Duodenal mucosa (tissue), 2 donors: ENCODE measurements at regions not wholly inside any gene's neighbourhood (a gene's known extent, or its start where the extent isn't known, plus 50 kb on each side); places are given as distances from the start of the nearest gene placed in this dataset.

Experiments used
- H3K27ac ChIP-seq: one replicate; pipeline ENCODE4 v1.7.0; 2013; ENCODE audit warnings: low read depth, low read length
- H3K27me3 ChIP-seq, 2 donors: one replicate each; pipeline ENCODE4 v1.7.0; 2013; ENCODE audit warnings: low read length in 2 of 2, control low read depth in 1 of 2; ENCODE audit not compliant: insufficient read depth in 2 of 2, control insufficient read depth in 1 of 2
- H3K36me3 ChIP-seq, 2 donors: one replicate each; pipeline ENCODE4 v1.7.0; 2013; ENCODE audit warnings: low read length in 2 of 2, control low read depth in 1 of 2; ENCODE audit not compliant: insufficient read depth in 2 of 2, control insufficient read depth in 1 of 2
- H3K4me1 ChIP-seq, 2 donors: one replicate each; pipeline ENCODE4 v1.7.0; 2013; ENCODE audit warnings: low read length in 2 of 2, control low read depth in 1 of 2; ENCODE audit not compliant: insufficient read depth in 2 of 2, control insufficient read depth in 1 of 2
- H3K4me3 ChIP-seq, 2 donors: one replicate each; pipeline ENCODE4 v1.7.0; 2013; ENCODE audit warnings: low read length in 2 of 2, low read depth in 1 of 2
- H3K9ac ChIP-seq, 2 donors: one replicate each; pipeline ENCODE4 v1.7.0; 2013; ENCODE audit warnings: low read length in 2 of 2, low read depth in 1 of 2
- H3K9me3 ChIP-seq, 2 donors: one replicate each; pipeline ENCODE4 v1.7.0; 2013; ENCODE audit warnings: low read length in 2 of 2, control low read depth in 1 of 2; ENCODE audit not compliant: control insufficient read depth in 1 of 2

DNA sequence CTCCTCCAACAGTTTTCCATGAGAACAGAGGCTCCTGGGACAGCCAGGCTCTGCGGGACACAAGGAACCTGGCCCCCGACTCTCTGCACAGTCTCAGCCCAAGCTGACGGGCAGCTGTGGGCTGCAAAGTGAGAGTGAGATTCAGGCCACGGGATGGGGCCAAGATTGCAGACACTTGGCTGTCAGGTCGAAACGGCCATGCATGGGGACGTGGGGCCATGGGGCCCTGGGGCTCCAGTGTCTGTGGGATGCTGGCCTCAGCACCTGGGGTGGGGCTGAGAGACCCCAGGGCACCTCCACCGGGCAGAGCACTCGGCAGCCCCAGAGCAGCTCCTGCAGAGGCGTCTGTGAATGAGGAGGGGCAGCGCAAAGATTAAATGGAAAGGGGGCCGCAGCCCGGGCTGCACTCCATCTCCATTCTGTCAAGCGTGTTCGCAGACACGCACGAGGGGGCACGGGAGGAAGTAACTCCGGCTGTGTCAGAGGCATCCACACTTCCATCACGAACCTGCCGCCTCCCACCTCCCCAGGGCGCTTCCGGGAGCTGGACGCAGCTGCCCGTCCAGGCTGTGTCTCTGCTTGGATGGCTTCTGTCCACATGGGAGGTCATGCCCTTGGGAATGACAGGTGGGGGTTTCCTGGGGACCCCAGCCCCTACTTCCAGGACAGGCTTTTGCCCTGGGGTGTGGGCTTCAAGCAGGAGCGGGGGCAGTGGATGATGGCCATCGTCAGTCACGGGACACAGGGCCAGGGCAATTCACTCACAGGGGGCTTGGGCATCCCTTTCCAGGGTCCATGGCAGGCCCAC lies 82.8 kb upstream of the NKX1-1 start:
- no peak overlapping the region for H3K9ac ChIP-seq
- H3K36me3 ChIP-seq: no peaks in the 10 kb centered on the region
- no peak overlapping the region for H3K27ac ChIP-seq
- no peak overlapping the region for H3K4me3 ChIP-seq
- peaks cover 6% of the 10 kb centered on the region in 2 donors for H3K27me3 ChIP-seq
- H3K4me1 ChIP-seq: no peaks in the 10 kb centered on the region
- peaks cover 12 to 23% of the 10 kb centered on the region in 2 donors for H3K9me3 ChIP-seq

DNA sequence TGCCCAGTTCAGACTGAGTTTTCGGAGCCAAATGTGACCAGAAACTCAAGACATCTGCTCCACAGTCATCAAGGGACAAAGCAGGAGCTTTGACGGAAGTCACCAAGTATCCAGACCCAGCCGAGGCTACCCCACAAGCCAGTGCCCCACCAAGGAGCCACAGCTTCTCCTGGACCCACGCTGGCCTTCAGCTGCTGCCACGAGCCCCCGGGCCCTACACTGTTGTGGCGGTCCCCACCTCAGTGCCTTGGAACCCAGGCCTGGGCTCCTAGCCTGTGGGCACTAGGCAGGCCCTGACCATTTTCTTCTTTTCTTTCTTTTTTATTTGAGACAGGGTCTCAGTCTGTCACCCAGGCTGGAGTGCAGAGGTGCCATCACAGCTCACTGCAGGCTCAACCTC lies 82.1 kb upstream of the NKX1-1 start:
- no peaks in the 10 kb centered on the region for H3K4me1 ChIP-seq
- H3K27me3 ChIP-seq: peaks cover 6% of the 10 kb centered on the region in 2 donors
- H3K36me3 ChIP-seq: no peaks in the 10 kb centered on the region
- H3K9ac ChIP-seq: no peak overlapping the region
- H3K4me3 ChIP-seq: no peak overlapping the region
- H3K9me3 ChIP-seq: peaks cover 12 to 23% of the 10 kb centered on the region in 2 donors
- H3K27ac ChIP-seq: no peak overlapping the region

DNA sequence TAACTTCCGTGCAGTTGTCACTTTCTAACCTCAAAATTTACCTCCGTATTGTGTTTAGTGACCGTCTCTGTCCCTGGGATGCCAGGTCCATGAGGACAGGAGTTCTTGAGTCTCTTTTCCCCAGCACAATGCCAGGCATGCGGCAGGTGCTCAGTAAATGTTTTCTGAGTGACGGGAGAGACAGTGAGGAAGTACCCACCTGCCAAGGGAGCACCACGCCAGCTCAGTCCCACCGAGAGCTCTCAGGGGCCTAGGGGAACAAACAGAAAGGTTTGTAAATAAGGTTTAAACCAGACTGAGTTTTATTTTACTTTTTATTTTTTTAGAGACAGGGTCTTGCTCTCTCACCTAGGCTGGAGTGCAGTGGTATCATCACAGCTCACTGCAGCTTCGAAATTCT lies 81.5 kb upstream of the NKX1-1 start:
- Histone ChIP-seq H3K4me3 (no peak overlapping the region), H3K36me3 (no peaks in the 10 kb centered on the region), H3K27ac (no peak overlapping the region), H3K4me1 (no peaks in the 10 kb centered on the region), H3K27me3 (peaks cover 6% of the 10 kb centered on the region in 2 donors), H3K9me3 (peaks cover 12 to 23% of the 10 kb centered on the region in 2 donors), H3K9ac (no peak overlapping the region)

DNA sequence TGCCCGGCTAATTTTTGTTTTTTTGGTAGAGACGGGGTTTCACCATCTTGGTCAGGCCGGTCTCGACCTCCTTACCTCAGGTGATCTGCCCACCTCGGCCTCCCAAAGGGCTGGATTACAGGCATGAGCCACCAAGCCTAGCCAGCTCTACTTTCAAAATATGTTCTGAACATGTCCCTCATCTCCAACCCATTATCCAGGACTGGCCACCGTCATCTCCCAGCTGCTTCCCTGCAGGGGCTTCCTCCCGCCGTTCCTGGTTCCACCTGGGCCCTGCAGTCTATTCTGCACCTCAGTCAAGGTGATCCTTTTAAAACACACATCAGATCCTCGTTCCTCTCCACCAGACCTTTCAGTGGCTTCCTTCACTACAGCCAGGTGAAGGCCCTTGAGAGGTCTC lies 80.9 kb upstream of the NKX1-1 start:
- H3K4me3 ChIP-seq: no peak overlapping the region

DNA sequence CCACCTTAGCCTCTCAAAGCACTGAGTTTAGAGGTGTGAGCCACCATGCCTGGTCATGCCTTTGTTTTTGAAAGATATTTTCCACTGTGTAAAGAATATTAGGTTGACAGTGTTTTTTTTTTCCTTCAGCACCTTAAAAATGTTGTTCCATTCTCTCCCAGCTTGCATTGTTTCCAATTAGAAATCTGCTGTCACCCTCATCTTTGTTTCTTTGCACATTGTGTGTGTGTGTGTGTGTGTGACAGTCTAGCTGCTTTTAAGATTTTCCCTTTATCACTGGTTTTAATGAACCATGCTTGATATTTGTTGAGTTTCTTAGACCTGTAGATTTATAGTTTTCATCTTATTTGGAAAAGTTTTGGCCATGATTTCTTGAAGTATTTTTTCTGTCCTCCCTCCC lies 79.0 kb upstream of the NKX1-1 start:
- no peaks in the 10 kb centered on the region for H3K4me1 ChIP-seq
- H3K27me3 ChIP-seq: no peaks in the 10 kb centered on the region
- H3K9ac ChIP-seq: no peak overlapping the region
- peaks cover 19 to 40% of the 10 kb centered on the region in 2 donors for H3K9me3 ChIP-seq
- no peaks in the 10 kb centered on the region for H3K36me3 ChIP-seq
- no peak overlapping the region for H3K4me3 ChIP-seq
- H3K27ac ChIP-seq: no peak overlapping the region

More for the DNA sequence above, 80.9 kb upstream of the NKX1-1 start:
- no peak overlapping the region for H3K9ac ChIP-seq
- H3K9me3 ChIP-seq: peaks cover 12 to 25% of the 10 kb centered on the region in 2 donors
- H3K4me1 ChIP-seq: no peaks in the 10 kb centered on the region
- peaks cover 2 to 6% of the 10 kb centered on the region in 2 donors for H3K27me3 ChIP-seq
- no peaks in the 10 kb centered on the region for H3K36me3 ChIP-seq
- no peak overlapping the region for H3K27ac ChIP-seq

DNA sequence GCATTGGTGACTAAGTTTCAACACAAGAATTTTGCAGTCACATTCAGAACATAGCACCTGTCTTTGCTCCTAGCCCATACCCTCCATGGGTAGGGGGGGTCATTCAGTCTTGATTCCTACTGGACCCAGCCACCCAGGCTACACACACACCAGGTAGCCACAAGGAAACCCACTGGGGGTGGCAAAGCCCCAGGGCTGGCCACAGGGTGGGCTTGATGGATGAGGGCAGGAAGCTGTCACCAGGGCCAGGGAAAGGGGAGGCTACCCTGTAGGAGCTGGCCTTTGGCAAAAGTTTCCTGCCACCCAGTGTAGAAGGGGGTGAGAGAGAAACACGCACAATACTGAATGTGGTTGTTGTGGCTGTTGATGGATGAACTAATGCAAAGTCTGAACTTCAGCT lies 74.5 kb upstream of the NKX1-1 start:
- Histone ChIP-seq H3K36me3 (no peaks in the 10 kb centered on the region), H3K9me3 (peaks cover 17 to 32% of the 10 kb centered on the region in 2 donors), H3K27ac (no peak overlapping the region), H3K9ac (no peak overlapping the region), H3K27me3 (no peaks in the 10 kb centered on the region), H3K4me3 (no peak overlapping the region), H3K4me1 (no peaks in the 10 kb centered on the region)

DNA sequence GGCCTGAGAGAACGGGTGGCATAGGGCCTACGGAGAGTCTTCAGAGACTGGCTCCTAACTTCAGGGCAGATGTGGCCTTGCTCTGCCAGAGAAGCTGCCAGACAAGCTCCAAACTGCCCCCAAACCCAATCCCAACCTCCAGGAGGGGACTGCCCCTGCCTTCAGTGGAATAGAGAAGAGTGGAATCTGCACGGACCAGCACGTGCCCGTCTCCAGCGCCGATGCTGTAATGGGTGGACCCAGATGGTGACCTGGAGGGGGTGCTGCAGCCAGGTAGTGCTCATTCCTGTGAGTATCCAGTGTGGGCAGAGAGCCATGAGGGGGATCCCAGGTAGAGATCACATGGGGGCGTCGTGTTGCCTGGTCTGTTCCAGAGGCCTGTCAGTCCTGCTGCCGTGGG lies 73.2 kb upstream of the NKX1-1 start:
- no peak overlapping the region for H3K4me3 ChIP-seq
- no peaks in the 10 kb centered on the region for H3K36me3 ChIP-seq
- no peak overlapping the region for H3K27ac ChIP-seq
- peaks cover 7 to 20% of the 10 kb centered on the region in 2 donors for H3K9me3 ChIP-seq
- H3K4me1 ChIP-seq: no peaks in the 10 kb centered on the region
- no peaks in the 10 kb centered on the region for H3K27me3 ChIP-seq
- no peak overlapping the region for H3K9ac ChIP-seq

DNA sequence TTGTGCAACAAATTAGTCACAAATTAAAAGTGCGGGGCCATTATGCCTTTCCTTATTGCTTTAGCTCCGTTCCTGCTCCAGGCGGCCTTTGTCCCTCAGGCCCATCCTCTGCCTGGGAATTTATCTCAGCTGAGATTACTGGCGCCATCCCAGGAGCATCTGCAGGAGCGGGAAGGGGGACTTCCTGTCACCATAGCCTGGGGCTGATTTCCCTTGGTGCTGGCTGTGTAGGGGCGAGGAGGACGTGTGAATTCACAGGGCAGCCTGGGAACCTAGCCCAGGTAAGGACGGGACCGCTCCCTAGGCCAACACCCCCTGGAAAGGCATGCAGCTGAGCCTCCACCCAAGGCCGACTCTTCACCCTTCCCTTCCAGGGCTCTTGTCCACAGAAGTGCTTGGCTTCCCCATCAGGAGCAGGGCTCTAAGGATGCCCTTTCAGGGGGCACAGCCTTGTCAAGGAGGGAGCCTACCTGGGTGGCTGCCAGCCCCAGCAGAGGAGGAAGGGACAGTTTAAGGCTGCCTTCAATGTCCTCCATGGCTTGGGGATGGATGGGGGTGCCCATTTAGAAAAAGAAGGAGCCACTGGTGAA lies 72.6 kb upstream of the NKX1-1 start:
- Histone ChIP-seq H3K27me3 (peaks cover 0 to 3% of the 10 kb centered on the region in 2 donors), H3K27ac (no peak overlapping the region), H3K9ac (no peak overlapping the region), H3K4me3 (no peak overlapping the region), H3K4me1 (no peaks in the 10 kb centered on the region), H3K9me3 (peaks cover 7 to 19% of the 10 kb centered on the region in 2 donors), H3K36me3 (no peaks in the 10 kb centered on the region)

DNA sequence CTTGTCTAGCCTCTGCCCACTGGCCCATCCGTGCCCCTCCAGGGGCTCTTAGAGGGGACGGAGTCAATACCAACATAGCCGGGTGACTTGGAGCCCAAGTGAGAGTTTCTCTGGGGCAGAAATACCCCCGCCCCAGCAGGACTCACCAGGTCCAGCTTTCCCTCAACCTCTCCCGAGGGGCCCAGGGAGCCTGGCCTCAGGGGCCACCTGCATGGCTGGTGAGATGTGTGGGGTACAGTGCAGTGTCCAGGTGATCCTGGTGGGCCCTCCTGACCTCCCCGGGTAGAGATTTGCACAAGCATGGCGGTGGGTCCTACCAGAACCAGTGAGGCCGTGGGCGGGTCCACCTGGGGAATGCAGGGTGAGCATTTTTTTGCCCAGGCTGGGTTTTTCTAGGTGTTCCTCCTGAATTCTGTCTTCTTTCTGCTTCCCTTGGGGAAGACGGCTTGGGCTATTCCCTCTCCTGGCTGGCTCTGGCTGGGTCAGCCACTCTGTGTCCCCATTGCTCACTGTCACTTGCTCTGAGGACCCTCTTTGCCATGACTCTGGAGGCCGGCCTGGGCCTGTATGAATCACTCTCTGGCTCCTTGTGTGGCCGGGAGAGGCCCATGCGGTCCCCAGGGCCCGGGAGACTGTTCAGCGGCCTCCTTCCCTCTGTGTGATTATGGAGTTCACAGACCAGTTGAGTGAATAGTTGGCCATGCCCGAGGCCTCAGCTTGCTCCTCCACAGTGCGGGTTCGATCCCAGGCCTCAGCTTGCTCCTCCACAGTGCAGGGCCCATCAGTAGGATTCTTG lies 71.0 kb upstream of the NKX1-1 start:
- Histone ChIP-seq H3K4me3 (no peak overlapping the region), H3K9ac (no peak overlapping the region), H3K36me3 (no peaks in the 10 kb centered on the region), H3K9me3 (peaks cover 7 to 17% of the 10 kb centered on the region in 2 donors), H3K27me3 (peaks cover 8 to 10% of the 10 kb centered on the region in 2 donors), H3K27ac (no peak overlapping the region), H3K4me1 (no peaks in the 10 kb centered on the region)

DNA sequence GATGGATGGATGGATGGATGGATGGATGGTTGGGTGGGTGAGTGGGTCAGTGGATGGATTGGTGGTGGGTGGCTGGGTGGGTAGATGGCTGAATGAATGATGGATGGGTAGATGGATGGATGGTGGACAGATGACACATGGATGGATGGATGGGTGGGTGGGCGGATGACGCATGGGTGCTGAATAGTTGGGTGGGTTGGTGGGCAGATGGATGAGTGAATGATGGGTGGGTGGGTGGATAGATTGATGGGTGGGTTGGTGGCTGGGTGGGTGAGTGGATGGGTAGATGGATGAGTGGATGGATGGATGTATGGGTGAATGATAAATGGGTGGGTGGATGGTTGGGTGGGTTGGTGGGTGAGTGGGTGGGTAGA lies 69.9 kb upstream of the NKX1-1 start:
- Histone ChIP-seq H3K36me3 (no peaks in the 10 kb centered on the region), H3K27me3 (peaks cover 12 to 14% of the 10 kb centered on the region in 2 donors), H3K9ac (no peak overlapping the region), H3K4me3 (no peak overlapping the region), H3K9me3 (peaks cover 4 to 7% of the 10 kb centered on the region in 2 donors), H3K27ac (no peak overlapping the region), H3K4me1 (no peaks in the 10 kb centered on the region)
